ENCODE measurements at regions not wholly inside any gene's neighbourhood (a gene's known extent, or its start where the extent isn't known, plus 50 kb on each side); places are given as distances from the start of the nearest gene placed in this dataset.

DNA sequence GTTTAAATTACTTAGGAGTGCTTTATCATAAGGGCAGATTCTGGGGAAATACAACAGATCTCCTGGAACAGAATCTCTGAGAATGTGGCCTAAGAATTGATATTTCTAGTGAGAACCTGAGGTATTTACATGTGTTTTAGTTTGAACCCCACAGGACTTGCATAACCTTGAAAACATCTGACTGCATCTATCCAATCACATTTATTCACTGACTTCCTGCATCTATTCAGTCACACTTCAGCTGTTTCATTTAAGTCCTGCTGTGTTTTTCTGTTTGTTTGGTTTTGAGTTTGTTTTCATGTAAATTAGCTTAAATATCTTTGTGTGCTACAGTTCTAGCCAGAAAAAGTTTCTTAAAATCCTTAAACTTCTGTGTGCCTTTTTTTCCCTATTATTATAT is 1260.7 kb downstream of the PLA2G4A start:
- no peaks in the 10 kb centered on the region for H3K27me3 ChIP-seq (ENCODE audit: control insufficient read depth, insufficient read depth, low read length)
- no peak overlapping the region for H3K9ac ChIP-seq (ENCODE audit: low read length in 3 of 3)
- no peaks in the 10 kb centered on the region for H3K36me3 ChIP-seq (ENCODE audit: control insufficient read depth in 2 of 3, insufficient read depth in 3 of 3, low read length in 3 of 3)
- DNase-seq (peak in 2 of 5 donors; percentile 1), FAIRE-seq (no peak)
- H3K27ac ChIP-seq (ENCODE audit: low read depth in 2 of 2, low read length in 2 of 2): no peak overlapping the region
- TF ChIP-seq, protein P1, sequence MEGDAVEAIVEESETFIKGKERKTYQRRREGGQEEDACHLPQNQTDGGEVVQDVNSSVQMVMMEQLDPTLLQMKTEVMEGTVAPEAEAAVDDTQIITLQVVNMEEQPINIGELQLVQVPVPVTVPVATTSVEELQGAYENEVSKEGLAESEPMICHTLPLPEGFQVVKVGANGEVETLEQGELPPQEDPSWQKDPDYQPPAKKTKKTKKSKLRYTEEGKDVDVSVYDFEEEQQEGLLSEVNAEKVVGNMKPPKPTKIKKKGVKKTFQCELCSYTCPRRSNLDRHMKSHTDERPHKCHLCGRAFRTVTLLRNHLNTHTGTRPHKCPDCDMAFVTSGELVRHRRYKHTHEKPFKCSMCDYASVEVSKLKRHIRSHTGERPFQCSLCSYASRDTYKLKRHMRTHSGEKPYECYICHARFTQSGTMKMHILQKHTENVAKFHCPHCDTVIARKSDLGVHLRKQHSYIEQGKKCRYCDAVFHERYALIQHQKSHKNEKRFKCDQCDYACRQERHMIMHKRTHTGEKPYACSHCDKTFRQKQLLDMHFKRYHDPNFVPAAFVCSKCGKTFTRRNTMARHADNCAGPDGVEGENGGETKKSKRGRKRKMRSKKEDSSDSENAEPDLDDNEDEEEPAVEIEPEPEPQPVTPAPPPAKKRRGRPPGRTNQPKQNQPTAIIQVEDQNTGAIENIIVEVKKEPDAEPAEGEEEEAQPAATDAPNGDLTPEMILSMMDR (IDR thresholded peaks at IDR 0.05; ENCODE audit: borderline replicate concordance, extremely low read depth, insufficient read depth): no peak
- H3K4me3 ChIP-seq (ENCODE audit: low read length in 3 of 3): no peak overlapping the region
- peaks cover 0 to 4% (median 0%) of the 10 kb centered on the region in 3 donors for H3K9me3 ChIP-seq (ENCODE audit: control insufficient read depth in 2 of 3, insufficient read depth in 1 of 3, low read length in 3 of 3)
- no peaks in the 10 kb centered on the region for H3K4me1 ChIP-seq (ENCODE audit: control insufficient read depth in 2 of 3, insufficient read depth in 2 of 3, low read depth in 1 of 3, low read length in 3 of 3)
- intact Hi-C loops (cut with DNase I): no loop called here

- TF ChIP-seq, protein P1 (IDR thresholded peaks at IDR 0.05; ENCODE audit: borderline replicate concordance, extremely low read depth, insufficient read depth): no peak
- no peaks in the 10 kb centered on the region for H3K27me3 ChIP-seq (ENCODE audit: control insufficient read depth, insufficient read depth, low read length)
- no peaks in the 10 kb centered on the region for H3K4me1 ChIP-seq (ENCODE audit: control insufficient read depth in 2 of 3, insufficient read depth in 2 of 3, low read depth in 1 of 3, low read length in 3 of 3)
- no peak for FAIRE-seq
- H3K9ac ChIP-seq (ENCODE audit: low read length in 3 of 3): no peak overlapping the region
- intact Hi-C loops (cut with DNase I): no loop called here
- DNase-seq: no peak
- H3K27ac ChIP-seq (ENCODE audit: low read depth in 2 of 2, low read length in 2 of 2): no peak overlapping the region
- no peaks in the 10 kb centered on the region for H3K9me3 ChIP-seq (ENCODE audit: control insufficient read depth in 2 of 3, insufficient read depth in 1 of 3, low read length in 3 of 3)
- no peaks in the 10 kb centered on the region for H3K36me3 ChIP-seq (ENCODE audit: control insufficient read depth in 2 of 3, insufficient read depth in 3 of 3, low read length in 3 of 3)
- H3K4me3 ChIP-seq (ENCODE audit: low read length in 3 of 3): no peak overlapping the region
These were observed 1267.8 kb downstream of the PLA2G4A start for GRCh38 chr1:188096521-188096920.

DNA sequence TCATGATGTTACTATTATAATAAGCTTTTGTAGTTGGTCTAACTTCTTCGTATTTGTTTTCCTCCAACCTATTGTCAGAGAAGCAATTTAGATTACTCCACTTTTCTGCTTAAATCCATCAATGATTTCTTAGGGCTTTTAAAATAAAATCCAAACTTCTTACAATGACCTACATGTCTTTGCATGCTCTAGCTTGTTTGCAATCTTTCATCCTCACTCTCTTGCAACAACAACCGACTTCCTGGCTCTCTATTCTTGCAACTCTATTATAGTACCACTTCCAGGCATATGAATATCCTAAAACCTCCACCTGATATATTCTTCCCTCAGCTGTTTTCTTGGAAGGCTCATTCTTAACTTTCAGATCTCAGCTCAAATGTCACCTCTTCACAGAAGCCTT is 1288.7 kb downstream of the PLA2G4A start:
- TF ChIP-seq, protein P1 (IDR thresholded peaks at IDR 0.05; ENCODE audit: borderline replicate concordance, extremely low read depth, insufficient read depth): no peak
- Histone ChIP-seq H3K4me1 (ENCODE audit: control insufficient read depth in 2 of 3, insufficient read depth in 2 of 3, low read depth in 1 of 3, low read length in 3 of 3) (no peaks in the 10 kb centered on the region), H3K36me3 (ENCODE audit: control insufficient read depth in 2 of 3, insufficient read depth in 3 of 3, low read length in 3 of 3) (no peaks in the 10 kb centered on the region), H3K27me3 (ENCODE audit: control insufficient read depth, insufficient read depth, low read length) (no peaks in the 10 kb centered on the region), H3K9ac (ENCODE audit: low read length in 3 of 3) (no peak overlapping the region), H3K27ac (ENCODE audit: low read depth in 2 of 2, low read length in 2 of 2) (no peak overlapping the region), H3K9me3 (ENCODE audit: control insufficient read depth in 2 of 3, insufficient read depth in 1 of 3, low read length in 3 of 3) (no peaks in the 10 kb centered on the region), H3K4me3 (ENCODE audit: low read length in 3 of 3) (no peak overlapping the region)
- FAIRE-seq: no peak
- intact Hi-C loops (cut with DNase I): no loop called here
- DNase-seq: no peak

- no peaks in the 10 kb centered on the region for H3K4me1 ChIP-seq (ENCODE audit: control insufficient read depth in 2 of 3, insufficient read depth in 2 of 3, low read depth in 1 of 3, low read length in 3 of 3)
- FAIRE-seq (no peak), DNase-seq (no peak)
- H3K9me3 ChIP-seq (ENCODE audit: control insufficient read depth in 2 of 3, insufficient read depth in 1 of 3, low read length in 3 of 3): no peaks in the 10 kb centered on the region
- no peak overlapping the region for H3K27ac ChIP-seq (ENCODE audit: low read depth in 2 of 2, low read length in 2 of 2)
- intact Hi-C loops (cut with DNase I): no loop called here
- no peak overlapping the region for H3K4me3 ChIP-seq (ENCODE audit: low read length in 3 of 3)
- TF ChIP-seq, protein P1 (IDR thresholded peaks at IDR 0.05; ENCODE audit: borderline replicate concordance, extremely low read depth, insufficient read depth): no peak
- H3K36me3 ChIP-seq (ENCODE audit: control insufficient read depth in 2 of 3, insufficient read depth in 3 of 3, low read length in 3 of 3): no peaks in the 10 kb centered on the region
- no peak overlapping the region for H3K9ac ChIP-seq (ENCODE audit: low read length in 3 of 3)
- no peaks in the 10 kb centered on the region for H3K27me3 ChIP-seq (ENCODE audit: control insufficient read depth, insufficient read depth, low read length)
These were observed 1293.9 kb downstream of the PLA2G4A start for GRCh38 chr1:188122646-188123045.
